MM.1S (cell line): ENCODE measurements at regions not wholly inside any gene's neighbourhood (a gene's known extent, or its start where the extent isn't known, plus 50 kb on each side); places are given as distances from the start of the nearest gene placed in this dataset.

ENCODE experiments used
- DNase-seq: peaks from one replicate; pipeline ENCODE4 v3.0.0-alpha.2; 2015
- H2AFZ ChIP-seq: fragments of 300-600 bp; sonication (generic); 2 replicates; pipeline ENCODE4 v1.6.0; 2016; ENCODE audit warnings: antibody characterized with exemption, low read length
- H3F3A ChIP-seq: fragments of 300-600 bp; sonication (generic); 2 replicates; pipeline ENCODE4 v1.6.1; 2016; ENCODE audit warnings: mild to moderate bottlenecking, antibody characterized with exemption, low read length, moderate library complexity, mixed read lengths; ENCODE audit not compliant: insufficient read depth
- H3K27ac ChIP-seq: fragments of 300-600 bp; sonication (generic); 2 replicates; pipeline ENCODE4 v1.5.1; 2016; ENCODE audit warnings: mild to moderate bottlenecking, low read length
- H3K27me3 ChIP-seq: fragments of 300-600 bp; sonication (generic); replicated peaks from 2 replicates; pipeline ENCODE4 v1.6.0; 2016; ENCODE audit warnings: low read length; ENCODE audit not compliant: insufficient read depth
- H3K36me3 ChIP-seq: fragments of 300-600 bp; sonication (generic); replicated peaks from 2 replicates; pipeline ENCODE4 v1.6.1; 2016; ENCODE audit warnings: mild to moderate bottlenecking, low read length, mixed read lengths; ENCODE audit not compliant: insufficient read depth
- H3K4me1 ChIP-seq: fragments of 300-600 bp; sonication (generic); 2 replicates; pipeline ENCODE4 v1.6.1; 2016; ENCODE audit warnings: low read length, mixed read lengths
- H3K4me2 ChIP-seq: fragments of 300-600 bp; sonication (generic); 2 replicates; pipeline ENCODE4 v1.6.0; 2016; ENCODE audit warnings: low read depth, low read length
- H3K4me3 ChIP-seq: fragments of 300-600 bp; sonication (generic); 2 replicates; pipeline ENCODE4 v1.5.1; 2016; ENCODE audit warnings: low read length, mixed read lengths
- H3K79me2 ChIP-seq: fragments of 300-600 bp; sonication (generic); 2 replicates; pipeline ENCODE4 v1.6.1; 2016; ENCODE audit warnings: mixed run types, low read length, mixed read lengths
- H3K9ac ChIP-seq: fragments of 300-600 bp; sonication (generic); 2 replicates; pipeline ENCODE4 v1.6.1; 2016; ENCODE audit warnings: low read length, mixed read lengths
- H3K9me2 ChIP-seq: fragments of 300-600 bp; sonication (generic); replicated peaks from 2 replicates; pipeline ENCODE4 v1.6.1; 2016; ENCODE audit warnings: mild to moderate bottlenecking, low read length, mixed read lengths; ENCODE audit not compliant: insufficient read depth
- H3K9me3 ChIP-seq: fragments of 300-600 bp; sonication (generic); replicated peaks from 2 replicates; pipeline ENCODE4 v1.6.1; 2016; ENCODE audit warnings: mild to moderate bottlenecking, low read length, mixed read lengths; ENCODE audit not compliant: insufficient read depth
- H4K20me1 ChIP-seq: fragments of 300-600 bp; sonication (generic); 2 replicates; pipeline ENCODE4 v1.6.1; 2016; ENCODE audit warnings: mild to moderate bottlenecking, low read length, moderate library complexity, mixed read lengths; ENCODE audit not compliant: insufficient read depth
- EZH2 ChIP-seq: fragments of 300-600 bp; sonication (generic); optimal IDR thresholded peaks from 2 replicates; pipeline ENCODE3; 2017; ENCODE audit warnings: low read depth, mild to moderate bottlenecking, antibody characterized with exemption, low read length, mixed read lengths
- EZH2phosphoT487 ChIP-seq: fragments of 300-600 bp; sonication (generic); IDR thresholded peaks from 2 replicates; pipeline ENCODE4 v1.6.1; 2018; ENCODE audit warnings: antibody characterized with exemption, low read length
- TF ChIP-seq, protein P1 (sequence below): fragments of 300-600 bp; sonication (generic); IDR thresholded peaks from 2 replicates; pipeline ENCODE4 v1.5.1; 2016; ENCODE audit warnings: antibody characterized with exemption, low read length, mixed read lengths

DNA sequence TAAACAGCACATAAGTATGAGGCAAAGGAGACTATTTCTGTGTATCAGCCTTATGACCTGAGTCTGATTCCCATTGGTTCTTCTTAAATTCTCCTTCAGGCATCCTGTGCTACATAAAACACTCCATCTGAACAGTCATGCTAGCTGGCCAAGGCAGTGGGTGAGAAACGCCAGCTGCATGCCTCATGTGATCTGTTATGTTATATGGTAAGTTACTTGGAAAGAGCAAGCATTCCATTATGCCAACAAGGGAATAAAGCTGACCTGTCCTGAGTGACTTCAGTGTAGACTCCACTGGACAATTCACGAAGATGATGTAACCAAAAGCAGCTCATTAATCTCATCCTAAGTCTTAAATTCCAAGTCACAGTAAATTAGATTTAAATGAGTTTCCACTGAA is 216.5 kb upstream of the FN1 start:
- DNase-seq = no peak
- H3K27ac ChIP-seq = no peak overlapping the region
- H3K27me3 ChIP-seq = no peaks in the 10 kb centered on the region
- H3K79me2 ChIP-seq = no peaks in the 10 kb centered on the region
- no peak for TF ChIP-seq EZH2phosphoT487
- TF ChIP-seq EZH2 = no peak
- TF ChIP-seq, protein P1, sequence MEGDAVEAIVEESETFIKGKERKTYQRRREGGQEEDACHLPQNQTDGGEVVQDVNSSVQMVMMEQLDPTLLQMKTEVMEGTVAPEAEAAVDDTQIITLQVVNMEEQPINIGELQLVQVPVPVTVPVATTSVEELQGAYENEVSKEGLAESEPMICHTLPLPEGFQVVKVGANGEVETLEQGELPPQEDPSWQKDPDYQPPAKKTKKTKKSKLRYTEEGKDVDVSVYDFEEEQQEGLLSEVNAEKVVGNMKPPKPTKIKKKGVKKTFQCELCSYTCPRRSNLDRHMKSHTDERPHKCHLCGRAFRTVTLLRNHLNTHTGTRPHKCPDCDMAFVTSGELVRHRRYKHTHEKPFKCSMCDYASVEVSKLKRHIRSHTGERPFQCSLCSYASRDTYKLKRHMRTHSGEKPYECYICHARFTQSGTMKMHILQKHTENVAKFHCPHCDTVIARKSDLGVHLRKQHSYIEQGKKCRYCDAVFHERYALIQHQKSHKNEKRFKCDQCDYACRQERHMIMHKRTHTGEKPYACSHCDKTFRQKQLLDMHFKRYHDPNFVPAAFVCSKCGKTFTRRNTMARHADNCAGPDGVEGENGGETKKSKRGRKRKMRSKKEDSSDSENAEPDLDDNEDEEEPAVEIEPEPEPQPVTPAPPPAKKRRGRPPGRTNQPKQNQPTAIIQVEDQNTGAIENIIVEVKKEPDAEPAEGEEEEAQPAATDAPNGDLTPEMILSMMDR = no peak
- H3K9me3 ChIP-seq = no peaks in the 10 kb centered on the region
- H3K36me3 ChIP-seq = no peaks in the 10 kb centered on the region
- H4K20me1 ChIP-seq = no peaks in the 10 kb centered on the region
- no peak overlapping the region for H2AFZ ChIP-seq
- H3K4me1 ChIP-seq = no peaks in the 10 kb centered on the region
- no peaks in the 10 kb centered on the region for H3K9me2 ChIP-seq
- H3K9ac ChIP-seq = no peak overlapping the region
- no peaks in the 10 kb centered on the region for H3F3A ChIP-seq
- no peak overlapping the region for H3K4me2 ChIP-seq
- H3K4me3 ChIP-seq = no peak overlapping the region

DNA sequence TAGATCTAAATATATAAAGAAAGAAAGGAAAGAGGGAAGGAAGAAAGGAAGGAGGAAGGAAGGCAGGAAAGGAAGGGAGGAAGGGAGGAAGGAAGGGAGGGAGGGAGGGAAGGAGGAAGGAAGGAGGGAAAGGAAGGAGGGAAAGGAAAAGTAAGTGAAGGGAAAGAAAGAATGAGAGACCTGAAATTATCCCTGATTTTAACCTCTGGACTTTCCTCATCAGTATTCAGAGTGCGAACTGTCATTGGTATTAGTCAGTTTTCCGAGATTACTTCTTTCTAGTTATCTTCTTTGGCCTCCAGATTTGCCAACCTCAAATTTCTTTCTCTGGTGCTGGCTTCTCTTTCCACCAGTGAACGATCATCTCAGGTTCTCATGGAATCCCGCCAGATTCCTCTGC is 215.5 kb upstream of the FN1 start:
- DNase-seq = no peak
- Histone ChIP-seq H3K4me2 (no peak overlapping the region), H3K27me3 (no peaks in the 10 kb centered on the region), H3K36me3 (no peaks in the 10 kb centered on the region), H3K4me3 (no peak overlapping the region), H3K9me2 (no peaks in the 10 kb centered on the region), H3K9ac (no peak overlapping the region), H3K4me1 (no peaks in the 10 kb centered on the region), H2AFZ (no peak overlapping the region), H3K9me3 (no peaks in the 10 kb centered on the region), H4K20me1 (no peaks in the 10 kb centered on the region), H3F3A (no peaks in the 10 kb centered on the region), H3K79me2 (no peaks in the 10 kb centered on the region), H3K27ac (no peak overlapping the region)
- TF ChIP-seq EZH2 (no peak), EZH2phosphoT487 (no peak)
- TF ChIP-seq, protein P1 = no peak

DNA sequence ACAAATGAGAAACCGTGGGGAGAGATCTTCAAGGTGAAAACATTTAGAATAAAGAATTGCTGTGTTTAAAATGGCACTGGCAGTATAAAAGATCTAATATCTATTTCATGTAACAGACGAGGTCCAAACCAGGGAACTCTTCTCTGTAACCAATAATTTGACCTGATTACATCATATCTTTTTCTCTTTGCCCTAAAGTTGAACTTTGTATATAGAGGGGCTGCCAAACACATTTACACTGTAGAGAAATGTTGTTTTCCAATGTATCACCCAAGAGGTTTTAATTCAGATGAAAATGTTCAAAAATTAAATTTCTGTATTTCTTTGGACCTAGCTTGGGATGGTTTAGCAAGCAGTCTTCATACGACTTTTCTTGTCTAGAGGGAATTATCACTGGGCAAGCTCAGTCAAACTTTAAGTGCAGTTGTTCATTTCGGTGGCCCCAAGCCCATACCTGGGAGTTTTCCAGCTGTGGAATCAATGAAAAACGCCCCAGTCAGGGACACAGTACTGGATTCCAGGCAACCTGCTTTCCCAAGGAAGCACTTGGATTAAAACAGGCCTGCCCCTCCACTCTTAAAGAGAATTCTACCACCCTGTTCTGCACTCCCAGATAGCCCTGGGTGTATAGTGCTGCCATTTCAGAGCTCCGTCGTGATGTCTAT is 208.5 kb upstream of the FN1 start:
- Histone ChIP-seq H2AFZ (no peak overlapping the region), H3K9me2 (no peaks in the 10 kb centered on the region), H3F3A (no peaks in the 10 kb centered on the region), H3K4me1 (no peaks in the 10 kb centered on the region), H3K9ac (no peak overlapping the region), H3K4me2 (no peak overlapping the region), H3K36me3 (no peaks in the 10 kb centered on the region), H4K20me1 (no peaks in the 10 kb centered on the region), H3K4me3 (no peak overlapping the region), H3K27me3 (no peaks in the 10 kb centered on the region), H3K9me3 (no peaks in the 10 kb centered on the region), H3K27ac (no peak overlapping the region), H3K79me2 (no peaks in the 10 kb centered on the region)
- TF ChIP-seq, protein P1 = no peak
- TF ChIP-seq EZH2phosphoT487 = no peak
- TF ChIP-seq EZH2 = no peak
- DNase-seq = no peak
